H9 (cell line): ENCODE measurements at regions not wholly inside any gene's neighbourhood (a gene's known extent, or its start where the extent isn't known, plus 50 kb on each side); places are given as distances from the start of the nearest gene placed in this dataset.

ENCODE experiments used
- DNase-seq: peaks from one replicate; pipeline ENCODE4 v3.0.0-alpha.2; 2017
- H2AFZ ChIP-seq: one replicate; pipeline ENCODE4 v1.6.1; 2013; ENCODE audit warnings: mild to moderate bottlenecking, low read length, control low read depth, moderate library complexity
- H2AK5ac ChIP-seq: 2 replicates; pipeline ENCODE4 v1.6.1; 2013; ENCODE audit warnings: low read length, control low read depth, mixed read lengths; ENCODE audit not compliant: insufficient read length
- H2BK120ac ChIP-seq: one replicate; pipeline ENCODE4 v1.6.1; 2013; ENCODE audit warnings: low read depth, mild to moderate bottlenecking, low read length, control low read depth, inconsistent platforms; ENCODE audit not compliant: poor library complexity, severe bottlenecking
- H2BK12ac ChIP-seq: 2 replicates; pipeline ENCODE4 v1.6.1; 2013; ENCODE audit warnings: low read length, control low read depth, mixed read lengths, low read depth; ENCODE audit not compliant: insufficient read length
- H2BK15ac ChIP-seq: 2 replicates; pipeline ENCODE4 v1.6.1; 2013; ENCODE audit warnings: low read depth, low read length, control low read depth
- H2BK20ac ChIP-seq: one replicate; pipeline ENCODE4 v1.6.1; 2013; ENCODE audit warnings: low read depth, mild to moderate bottlenecking, low read length, control low read depth, inconsistent platforms; ENCODE audit not compliant: poor library complexity, severe bottlenecking
- H2BK5ac ChIP-seq: 2 replicates; pipeline ENCODE4 v1.6.1; 2013; ENCODE audit warnings: low read length, control low read depth, mixed read lengths; ENCODE audit not compliant: insufficient read length
- H3K14ac ChIP-seq: 2 replicates; pipeline ENCODE4 v1.6.1; 2013; ENCODE audit warnings: low read length, control low read depth; ENCODE audit not compliant: insufficient read depth
- H3K18ac ChIP-seq: 2 replicates; pipeline ENCODE4 v1.6.1; 2013; ENCODE audit warnings: low read depth, mild to moderate bottlenecking, mixed read lengths, low read length, control low read depth; ENCODE audit not compliant: insufficient read length
- H3K23ac ChIP-seq: 2 replicates; pipeline ENCODE4 v1.6.1; 2013; ENCODE audit warnings: low read length, control low read depth, mixed read lengths, low read depth; ENCODE audit not compliant: insufficient read length
- H3K23me2 ChIP-seq: 2 replicates; pipeline ENCODE4 v1.6.1; 2013; ENCODE audit warnings: low read depth, mild to moderate bottlenecking, mixed read lengths, low read length, control low read depth; ENCODE audit not compliant: insufficient read length, poor library complexity, severe bottlenecking
- H3K27ac ChIP-seq: 2 replicates; pipeline ENCODE4 v1.5.1; 2013; ENCODE audit warnings: low read length, control low read depth, mixed read lengths, low read depth; ENCODE audit not compliant: insufficient read length
- H3K27me3 ChIP-seq: 2 replicates; pipeline ENCODE4 v1.6.1; 2013; ENCODE audit warnings: low read length, control low read depth, inconsistent platforms; ENCODE audit not compliant: insufficient read depth
- H3K4ac ChIP-seq: 2 replicates; pipeline ENCODE4 v1.6.1; 2013; ENCODE audit warnings: low read depth, mild to moderate bottlenecking, control low read depth, inconsistent platforms, low read length, moderate library complexity
- H3K4me1 ChIP-seq: 2 replicates; pipeline ENCODE4 v1.6.1; 2013; ENCODE audit warnings: low read length, control low read depth, inconsistent platforms; ENCODE audit not compliant: insufficient read depth
- H3K4me2 ChIP-seq: 2 replicates; pipeline ENCODE4 v1.6.1; 2013; ENCODE audit warnings: low read length, control low read depth, mixed read lengths; ENCODE audit not compliant: insufficient read length, insufficient read depth
- H3K56ac ChIP-seq: 2 replicates; pipeline ENCODE4 v1.6.1; 2013; ENCODE audit warnings: low read depth, mild to moderate bottlenecking, mixed read lengths, low read length, control low read depth; ENCODE audit not compliant: insufficient read length
- H3K79me1 ChIP-seq: 2 replicates; pipeline ENCODE4 v1.6.1; 2013; ENCODE audit warnings: low read depth, mild to moderate bottlenecking, moderate library complexity, low read length, control low read depth, inconsistent platforms; ENCODE audit not compliant: insufficient read depth, poor library complexity, severe bottlenecking
- H3K79me2 ChIP-seq: 2 replicates; pipeline ENCODE4 v1.6.1; 2013; ENCODE audit warnings: low read length, control low read depth, inconsistent platforms; ENCODE audit not compliant: insufficient read depth
- H3K9ac ChIP-seq: 2 replicates; pipeline ENCODE4 v1.6.1; 2013; ENCODE audit warnings: low read length, control low read depth, mixed read lengths; ENCODE audit not compliant: insufficient read length; ENCODE audit errors: extremely low read depth
- H3K9me3 ChIP-seq: one replicate; pipeline ENCODE4 v1.6.1; 2013; ENCODE audit warnings: low read depth, low read length, inconsistent platforms; ENCODE audit not compliant: control insufficient read depth
- H3T11ph ChIP-seq: one replicate; pipeline ENCODE4 v1.6.1; 2013; ENCODE audit warnings: mild to moderate bottlenecking, low read length, control low read depth, inconsistent platforms
- H4K20me1 ChIP-seq: one replicate; pipeline ENCODE4 v1.6.1; 2013; ENCODE audit not compliant: control insufficient read depth, insufficient read length, insufficient read depth
- H4K5ac ChIP-seq: 2 replicates; pipeline ENCODE4 v1.6.1; 2013; ENCODE audit warnings: low read depth, mild to moderate bottlenecking, mixed read lengths, low read length, control low read depth; ENCODE audit not compliant: insufficient read length
- H4K8ac ChIP-seq: replicated peaks from 2 replicates; pipeline ENCODE4 v1.6.1; 2013; ENCODE audit warnings: low read length, control low read depth, mixed read lengths, low read depth; ENCODE audit not compliant: insufficient read length
- H4K91ac ChIP-seq: 2 replicates; pipeline ENCODE4 v1.6.1; 2013; ENCODE audit warnings: low read depth, mild to moderate bottlenecking, moderate library complexity, mixed read lengths, low read length, control low read depth; ENCODE audit not compliant: insufficient read length
- H3K27ac Mint-ChIP-seq, 3 experiments: 2 replicates in 2 of 3; 3 replicates in 1 of 3; pipeline ENCODE4 v1.8.0; 2020 to 2021; ENCODE audit warnings: mixed read lengths in 3 of 3, mild to moderate bottlenecking in 1 of 3, moderate library complexity in 1 of 3
- H3K27me3 Mint-ChIP-seq: 2 replicates; pipeline ENCODE4 v1.8.0; 2021; ENCODE audit warnings: low read depth, mild to moderate bottlenecking, moderate library complexity, mixed read lengths
- H3K36me3 Mint-ChIP-seq, 3 experiments: 2 replicates in 2 of 3; 3 replicates in 1 of 3; pipeline ENCODE4 v1.8.0; 2020 to 2021; ENCODE audit warnings: low read depth in 3 of 3, mixed read lengths in 3 of 3; ENCODE audit not compliant: insufficient read depth in 1 of 3
- H3K4me1 Mint-ChIP-seq, 2 experiments: 2 replicates each; pipeline ENCODE4 v1.8.0; 2020; ENCODE audit warnings: mixed read lengths in 2 of 2
- H3K4me3 Mint-ChIP-seq, 2 experiments: 2 replicates in 1 of 2; 3 replicates in 1 of 2; pipeline ENCODE4 v1.8.0; 2020 to 2021; ENCODE audit warnings: mild to moderate bottlenecking in 2 of 2, mixed read lengths in 2 of 2, moderate library complexity in 1 of 2
- H3K9me3 Mint-ChIP-seq, 2 experiments: 2 replicates in 1 of 2; 3 replicates in 1 of 2; pipeline ENCODE4 v1.8.0; 2020; ENCODE audit warnings: mild to moderate bottlenecking in 2 of 2, mixed read lengths in 2 of 2, moderate library complexity in 1 of 2
- CTCF ChIP-seq: fragments of 200-600 bp; sonication (generic); conservative IDR thresholded peaks from 3 replicates; pipeline ENCODE4 v1.8.0; 2021; ENCODE audit warnings: antibody characterized with exemption, mild to moderate bottlenecking
- WGBS: extraction: QIAGEN DNeasy Blood & Tissue Kit; methylation state at CpG from one replicate; pipeline ENCODE4 v1.1.7; 2013; ENCODE audit warnings: missing lambda C conversion rate, low lambda C conversion rate, mixed read lengths; ENCODE audit not compliant: insufficient read length; ENCODE audit errors: extremely low coverage; 5-methylcytosine and 5-hydroxymethylcytosine counted together

GRCh38 chr20:19874040-19874727 lies 116.1 kb downstream of the RIN2 start:
- H3K4me2 ChIP-seq = no peak overlapping the region
- no peaks in the 10 kb centered on the region for H3K27me3 ChIP-seq
- H2BK12ac ChIP-seq = no peak overlapping the region
- H2AK5ac ChIP-seq = no peak overlapping the region
- H3K56ac ChIP-seq = no peak overlapping the region
- no peak overlapping the region for H3K27ac Mint-ChIP-seq
- no peak for DNase-seq
- H3K23ac ChIP-seq = no peak overlapping the region
- no peaks in the 10 kb centered on the region for H3K79me1 ChIP-seq
- peaks cover 3 to 4% of the 10 kb centered on the region in 2 experiments; a peak in 3 of 4 replicates for H3K4me1 Mint-ChIP-seq
- no peaks in the 10 kb centered on the region for H4K20me1 ChIP-seq
- H4K91ac ChIP-seq = no peak overlapping the region
- no peak overlapping the region for H3K4ac ChIP-seq
- H2BK120ac ChIP-seq = no peak overlapping the region
- H2BK5ac ChIP-seq = no peak overlapping the region
- no peaks in the 10 kb centered on the region for H3K79me2 ChIP-seq
- H3K9ac ChIP-seq = no peak overlapping the region
- no peak overlapping the region for H2AFZ ChIP-seq
- no peak overlapping the region for H4K8ac ChIP-seq
- peaks cover 2% of the 10 kb centered on the region; the same call in 1 of the 2 replicates for H3K27me3 Mint-ChIP-seq
- no peaks in the 10 kb centered on the region for H3K4me1 ChIP-seq
- no peak overlapping the region for H3K4me3 Mint-ChIP-seq
- H3K23me2 ChIP-seq = no peaks in the 10 kb centered on the region
- no peaks in the 10 kb centered on the region for H3K9me3 ChIP-seq
- no peak overlapping the region for H3K14ac ChIP-seq
- no peak overlapping the region for H2BK15ac ChIP-seq
- no peak for TF ChIP-seq CTCF
- WGBS = no CpG with 5 or more reads among the region's 2 CpGs
- no peak overlapping the region for H3K18ac ChIP-seq
- peaks cover 0 to 5% (median 3%) of the 10 kb centered on the region in 3 experiments; a peak in 4 of 7 replicates for H3K36me3 Mint-ChIP-seq
- H3T11ph ChIP-seq = no peak overlapping the region
- H4K5ac ChIP-seq = no peak overlapping the region
- H3K9me3 Mint-ChIP-seq = peaks cover 4 to 11% of the 10 kb centered on the region in 2 experiments; a peak in 4 of 5 replicates
- no peak overlapping the region for H2BK20ac ChIP-seq
- no peak overlapping the region for H3K27ac ChIP-seq
